PC-3 (cell line): ENCODE measurements at regions not wholly inside any gene's neighbourhood (a gene's known extent, or its start where the extent isn't known, plus 50 kb on each side); places are given as distances from the start of the nearest gene placed in this dataset.

Source experiments
- ATAC-seq: fragments of 200-7000 bp; cut with Tn5 transposase; 2 replicates; pipeline ENCODE4 v1.9.1; 2020; ENCODE audit warnings: mild to moderate bottlenecking, moderate library complexity
- BruUV-seq: library from RNA; stranded (reverse); fragments of 400-500 nt; replicated peaks from 2 replicates; lab custom pipeline; 2021; lab: Mats Ljungman, UMichigan
- CTCF ChIA-PET: fragments of 300-600 bp; sonication (Branson Sonifier 250); formaldehyde crosslinking; loops from one replicate; lab custom pipeline; 2022; ENCODE audit warnings: antibody characterized with exemption; lab: Charles Lee
- POLR2A ChIA-PET: fragments of 300-600 bp; sonication (Branson Sonifier 250); formaldehyde crosslinking; loops from one replicate; lab custom pipeline; 2022; ENCODE audit warnings: antibody characterized with exemption; ENCODE audit not compliant: unreplicated experiment; lab: Charles Lee
- DNase-seq: peaks from one replicate; pipeline ENCODE4 v3.0.0-alpha.2; 2015
- H2AFZ ChIP-seq: fragments of 300-600 bp; sonication (generic); 2 replicates; pipeline ENCODE4 v1.6.0; 2016; ENCODE audit warnings: antibody characterized with exemption, low read length
- H3F3A ChIP-seq: fragments of 300-600 bp; sonication (generic); one replicate; pipeline ENCODE4 v1.6.0; 2017; ENCODE audit warnings: antibody characterized with exemption, low read length, control low read depth, mild to moderate bottlenecking; ENCODE audit not compliant: unreplicated experiment
- H3K27ac ChIP-seq: fragments of 300-600 bp; sonication (generic); 2 replicates; pipeline ENCODE4 v1.5.1; 2016; ENCODE audit warnings: mild to moderate bottlenecking, low read length
- H3K27me3 ChIP-seq: fragments of 300-600 bp; sonication (generic); 2 replicates; pipeline ENCODE4 v1.6.1; 2016; ENCODE audit warnings: low read length, mixed read lengths
- H3K36me3 ChIP-seq: fragments of 300-600 bp; sonication (generic); 2 replicates; pipeline ENCODE4 v1.6.1; 2016; ENCODE audit warnings: low read depth, mixed run types, low read length, mixed read lengths
- H3K4me1 ChIP-seq: fragments of 300-600 bp; sonication (generic); 2 replicates; pipeline ENCODE4 v1.5.1; 2016; ENCODE audit warnings: low read length; ENCODE audit not compliant: insufficient read depth
- H3K4me2 ChIP-seq: fragments of 300-600 bp; sonication (generic); 2 replicates; pipeline ENCODE4 v1.6.0; 2016; ENCODE audit warnings: low read length
- H3K4me3 ChIP-seq: fragments of 300-600 bp; sonication (generic); 2 replicates; pipeline ENCODE4 v1.5.1; 2016; ENCODE audit warnings: mild to moderate bottlenecking, low read length, mixed read lengths
- H3K79me2 ChIP-seq: fragments of 300-600 bp; sonication (generic); 2 replicates; pipeline ENCODE4 v1.6.1; 2017; ENCODE audit warnings: low read length, mixed read lengths
- H3K9ac ChIP-seq: fragments of 300-600 bp; sonication (generic); 2 replicates; pipeline ENCODE4 v1.6.0; 2016; ENCODE audit warnings: mild to moderate bottlenecking, low read length
- H3K9me2 ChIP-seq: fragments of 300-600 bp; sonication (generic); replicated peaks from 2 replicates; pipeline ENCODE4 v1.6.1; 2016; ENCODE audit warnings: mixed run types, low read length, mixed read lengths
- H3K9me3 ChIP-seq: fragments of 300-600 bp; sonication (generic); 2 replicates; pipeline ENCODE4 v1.6.1; 2016; ENCODE audit warnings: low read length, mixed read lengths
- H4K20me1 ChIP-seq: fragments of 300-600 bp; sonication (generic); 2 replicates; pipeline ENCODE4 v1.6.1; 2016; ENCODE audit warnings: low read length, mixed read lengths
- CTCF ChIP-seq: fragments of 300-600 bp; sonication (generic); conservative IDR thresholded peaks from 2 replicates; pipeline ENCODE4 v1.5.1; 2017; ENCODE audit warnings: antibody characterized with exemption, low read depth, mild to moderate bottlenecking, low read length
- EZH2 ChIP-seq: fragments of 300-600 bp; sonication (generic); IDR thresholded peaks from one replicate; pipeline ENCODE4 v1.6.1; 2017; ENCODE audit warnings: antibody characterized with exemption, mild to moderate bottlenecking, low read length; ENCODE audit not compliant: unreplicated experiment
- EZH2phosphoT487 ChIP-seq: fragments of 300-600 bp; sonication (generic); IDR thresholded peaks from 2 replicates; pipeline ENCODE4 v1.6.1; 2018; ENCODE audit warnings: mild to moderate bottlenecking, antibody characterized with exemption, low read length, borderline replicate concordance
- intact Hi-C: fragments of 100-400 bp; cut with micrococcal nuclease; formaldehyde crosslinking; loops from 2 replicates; pipeline ENCODE4 v1.9.0; 2023

GRCh38 chr7:145633513-145633912, 483.1 kb upstream of the CNTNAP2 start:
- no TSS peak for BruUV-seq
- DNase-seq (peak; percentile 52), ATAC-seq (peak; percentile 90)
- TF ChIP-seq EZH2phosphoT487 = no peak
- no peak for TF ChIP-seq CTCF
- no peak for TF ChIP-seq EZH2
- no peaks in the 10 kb centered on the region for H4K20me1 ChIP-seq
- H3K27ac ChIP-seq = peak overlapping the region; percentile 5; the same call in 1 of the 2 replicates
- intact Hi-C loops = no loop called here
- no peaks in the 10 kb centered on the region for H3K79me2 ChIP-seq
- no peaks in the 10 kb centered on the region for H3K9me2 ChIP-seq
- no peaks in the 10 kb centered on the region for H3K36me3 ChIP-seq
- no peak overlapping the region for H3K9ac ChIP-seq
- H3K9me3 ChIP-seq = no peaks in the 10 kb centered on the region
- H2AFZ ChIP-seq = no peak overlapping the region
- ChIA-PET CTCF (no interaction called here), POLR2A (no interaction called here)
- no peaks in the 10 kb centered on the region for H3F3A ChIP-seq
- no peak overlapping the region for H3K4me3 ChIP-seq
- H3K4me1 ChIP-seq = peaks cover 16% of the 10 kb centered on the region
- H3K27me3 ChIP-seq = no peaks in the 10 kb centered on the region
- no peak overlapping the region for H3K4me2 ChIP-seq

- TF ChIP-seq EZH2 (no peak), EZH2phosphoT487 (no peak), CTCF (no peak)
- H4K20me1 ChIP-seq = no peaks in the 10 kb centered on the region
- no peaks in the 10 kb centered on the region for H3K9me3 ChIP-seq
- H3K36me3 ChIP-seq = no peaks in the 10 kb centered on the region
- peak overlapping the region; percentile 44; the same call in 1 of the 2 replicates for H3K4me3 ChIP-seq
- ChIA-PET POLR2A (interaction anchor here (0.7 kb wide), 1 partner anchor 790 kb away, joined by 4 read pairs; no protein-coding TSS in a partner anchor), CTCF (no interaction called here)
- H3F3A ChIP-seq = no peaks in the 10 kb centered on the region
- H3K27ac ChIP-seq = peak overlapping the region; percentile 99
- H2AFZ ChIP-seq = peak overlapping the region; percentile 72
- no peaks in the 10 kb centered on the region for H3K27me3 ChIP-seq
- ATAC-seq (peak; percentile 93), DNase-seq (peak; percentile 84)
- peak overlapping the region; percentile 76 for H3K4me2 ChIP-seq
- no peaks in the 10 kb centered on the region for H3K9me2 ChIP-seq
- no TSS peak for BruUV-seq
- peak overlapping the region; percentile 84 for H3K9ac ChIP-seq
- intact Hi-C loops = loop anchor here (1.0 kb wide), 1 partner anchor 20 kb away; no protein-coding TSS in a partner anchor
- no peaks in the 10 kb centered on the region for H3K79me2 ChIP-seq
- H3K4me1 ChIP-seq = peaks cover 27% of the 10 kb centered on the region
Measured at GRCh38 chr7:145624618-145625017, 492.0 kb upstream of the CNTNAP2 start.

- no peaks in the 10 kb centered on the region for H3K9me2 ChIP-seq
- TF ChIP-seq EZH2 (no peak), EZH2phosphoT487 (no peak), CTCF (no peak)
- no peaks in the 10 kb centered on the region for H3K79me2 ChIP-seq
- H3K9me3 ChIP-seq = no peaks in the 10 kb centered on the region
- no peaks in the 10 kb centered on the region for H3K4me1 ChIP-seq
- intact Hi-C loops = no loop called here
- no peak overlapping the region for H3K4me3 ChIP-seq
- POLR2A ChIA-PET = no interaction called here
- H2AFZ ChIP-seq = no peak overlapping the region
- DNase-seq (no peak), ATAC-seq (no peak)
- H3K27me3 ChIP-seq = no peaks in the 10 kb centered on the region
- no peaks in the 10 kb centered on the region for H4K20me1 ChIP-seq
- CTCF ChIA-PET = no interaction called here
- H3K4me2 ChIP-seq = no peak overlapping the region
- H3K27ac ChIP-seq = no peak overlapping the region
- H3F3A ChIP-seq = no peaks in the 10 kb centered on the region
- no peaks in the 10 kb centered on the region for H3K36me3 ChIP-seq
- H3K9ac ChIP-seq = no peak overlapping the region
- no TSS peak for BruUV-seq
Measured at GRCh38 chr7:145605963-145606362, 510.6 kb upstream of the CNTNAP2 start.
